A673 (cell line): ENCODE measurements at regions not wholly inside any gene's neighbourhood (a gene's known extent, or its start where the extent isn't known, plus 50 kb on each side); places are given as distances from the start of the nearest gene placed in this dataset.

Experiments
- BruUV-seq: library from RNA; stranded (reverse); fragments of 400-500 nt; replicated peaks from 2 replicates; lab custom pipeline; 2021; lab: Mats Ljungman, UMichigan
- CTCF ChIA-PET: fragments of 300-600 bp; sonication (Branson Sonifier 250); formaldehyde crosslinking; loops from one replicate; lab custom pipeline; 2022; ENCODE audit warnings: antibody characterized with exemption; lab: Charles Lee
- POLR2A ChIA-PET: fragments of 300-600 bp; sonication (Branson Sonifier 250); formaldehyde crosslinking; loops from one replicate; lab custom pipeline; 2022; ENCODE audit warnings: antibody characterized with exemption; ENCODE audit not compliant: low non-redundant PET; lab: Charles Lee
- DNase-seq: peaks from one replicate; pipeline ENCODE4 v3.0.0-alpha.2; 2015; ENCODE audit warnings: low spot score
- H3K27ac ChIP-seq: fragments of 200-600 bp; sonication (generic); 2 replicates; pipeline ENCODE4 v1.5.1; 2016; ENCODE audit warnings: mixed run types, low read depth, mild to moderate bottlenecking, mixed read lengths, antibody characterized with exemption, low read length; ENCODE audit not compliant: poor library complexity, severe bottlenecking
- H3K27me3 ChIP-seq: fragments of 200-600 bp; sonication (generic); replicated peaks from 2 replicates; pipeline ENCODE4 v1.6.1; 2017; ENCODE audit warnings: mixed run types, low read depth, mild to moderate bottlenecking, mixed read lengths, antibody characterized with exemption, low read length; ENCODE audit not compliant: insufficient read depth, poor library complexity
- H3K36me3 ChIP-seq: fragments of 200-600 bp; sonication (generic); 2 replicates; pipeline ENCODE4 v1.6.1; 2016; ENCODE audit warnings: mixed run types, mild to moderate bottlenecking, mixed read lengths, antibody characterized with exemption, low read length; ENCODE audit not compliant: insufficient read depth, poor library complexity, severe bottlenecking
- H3K4me1 ChIP-seq: fragments of 200-600 bp; sonication (generic); 2 replicates; pipeline ENCODE4 v1.6.1; 2017; ENCODE audit warnings: mixed run types, mild to moderate bottlenecking, mixed read lengths, antibody characterized with exemption, low read length; ENCODE audit not compliant: insufficient read depth, poor library complexity, severe bottlenecking
- H3K4me3 ChIP-seq: fragments of 200-600 bp; sonication (generic); 2 replicates; pipeline ENCODE4 v1.5.1; 2016; ENCODE audit warnings: low read depth, mixed run types, mild to moderate bottlenecking, mixed read lengths, low read length; ENCODE audit not compliant: poor library complexity, severe bottlenecking
- H3K9me3 ChIP-seq: fragments of 200-600 bp; sonication (generic); 2 replicates; pipeline ENCODE4 v1.6.1; 2016; ENCODE audit warnings: mixed run types, low read depth, mild to moderate bottlenecking, mixed read lengths, antibody characterized with exemption, low read length; ENCODE audit not compliant: poor library complexity, severe bottlenecking
- CTCF ChIP-seq: fragments of 300-800, 200-600 bp; sonication (generic); conservative IDR thresholded peaks from 2 replicates; pipeline ENCODE4 v1.5.1; 2017; ENCODE audit warnings: low read depth, mild to moderate bottlenecking, antibody characterized with exemption, low read length, moderate library complexity, mixed read lengths
- EZH2 ChIP-seq: fragments of 200-600 bp; sonication (generic); IDR thresholded peaks from 2 replicates; pipeline ENCODE4 v1.6.1; 2017; ENCODE audit warnings: borderline replicate concordance, low read depth, mild to moderate bottlenecking, mixed read lengths, antibody characterized with exemption, low read length; ENCODE audit not compliant: poor library complexity, severe bottlenecking
- intact Hi-C: fragments of 100-400 bp; cut with micrococcal nuclease; formaldehyde crosslinking; loops from one replicate; pipeline ENCODE4 v1.10.0; 2022; ENCODE audit not compliant: unreplicated experiment

GRCh38 chr9:107691664-107692063 is 202.1 kb upstream of the KLF4 start:
- TF ChIP-seq EZH2 (no peak), CTCF (no peak)
- intact Hi-C loops, result no loop called here
- DNase-seq, result no peak
- no TSS peak for BruUV-seq
- CTCF ChIA-PET, result no interaction called here
- H3K36me3 ChIP-seq, result no peaks in the 10 kb centered on the region
- H3K9me3 ChIP-seq, result no peaks in the 10 kb centered on the region
- no peaks in the 10 kb centered on the region for H3K4me1 ChIP-seq
- H3K27ac ChIP-seq, result no peak overlapping the region
- H3K27me3 ChIP-seq, result no peaks in the 10 kb centered on the region
- POLR2A ChIA-PET, result no interaction called here
- no peak overlapping the region for H3K4me3 ChIP-seq

GRCh38 chr9:107690021-107690420 is 200.5 kb upstream of the KLF4 start:
- CTCF ChIA-PET, result no interaction called here
- POLR2A ChIA-PET, result no interaction called here
- Histone ChIP-seq H3K4me3 (no peak overlapping the region), H3K27me3 (no peaks in the 10 kb centered on the region), H3K9me3 (no peaks in the 10 kb centered on the region), H3K36me3 (no peaks in the 10 kb centered on the region), H3K4me1 (no peaks in the 10 kb centered on the region), H3K27ac (no peak overlapping the region)
- no TSS peak for BruUV-seq
- TF ChIP-seq CTCF (no peak), EZH2 (no peak)
- DNase-seq, result no peak
- intact Hi-C loops, result no loop called here

GRCh38 chr9:107688728-107689127 is 199.2 kb upstream of the KLF4 start:
- Histone ChIP-seq H3K4me1 (no peaks in the 10 kb centered on the region), H3K27ac (no peak overlapping the region), H3K27me3 (no peaks in the 10 kb centered on the region), H3K9me3 (no peaks in the 10 kb centered on the region), H3K36me3 (no peaks in the 10 kb centered on the region), H3K4me3 (no peak overlapping the region)
- no TSS peak for BruUV-seq
- CTCF ChIA-PET, result no interaction called here
- DNase-seq, result no peak
- TF ChIP-seq CTCF, result no peak
- TF ChIP-seq EZH2, result no peak
- intact Hi-C loops, result no loop called here
- POLR2A ChIA-PET, result no interaction called here
